B cell (primary cell): ENCODE measurements at regions not wholly inside any gene's neighbourhood (a gene's known extent, or its start where the extent isn't known, plus 50 kb on each side); places are given as distances from the start of the nearest gene placed in this dataset.

Source experiments
- ATAC-seq: fragments of 200-7000 bp; cut with Tn5 transposase; one replicate; pipeline ENCODE4 v1.10.0; 2021; ENCODE audit warnings: low read depth, mild to moderate bottlenecking, moderate number of reproducible peaks, moderate library complexity
- CTCF ChIA-PET: fragments of 350-600 bp; sonication (Branson Sonifier 250); formaldehyde crosslinking; loops from one replicate; lab custom pipeline; 2021; ENCODE audit warnings: antibody characterized with exemption, inconsistent platforms; lab: Charles Lee
- POLR2A ChIA-PET: fragments of 350-600 bp; sonication (Branson Sonifier 250); formaldehyde crosslinking; loops from one replicate; lab custom pipeline; 2021; ENCODE audit warnings: antibody characterized with exemption; lab: Charles Lee
- DNase-seq: peaks from one replicate; pipeline ENCODE4 v3.0.0; 2013
- H2AFZ ChIP-seq: 2 replicates; pipeline ENCODE4 v1.6.1; 2012; ENCODE audit warnings: mild to moderate bottlenecking, low read depth, low read length; ENCODE audit not compliant: insufficient read depth, poor library complexity, severe bottlenecking
- H3K27ac ChIP-seq, 2 donors: 1 replicate in 1 of 2; 2 replicates in 1 of 2; pipeline ENCODE4 v1.5.1; 2012 to 2013; ENCODE audit warnings: low read length in 2 of 2, mild to moderate bottlenecking in 2 of 2, moderate library complexity in 1 of 2
- H3K27me3 ChIP-seq, 4 experiments: fragments of 200-600 bp in 1 of 4; sonication (generic) in 1 of 4; replicated peaks in 1 of 4; 1 replicate in 2 of 4; 2 replicates in 2 of 4; pipeline versions ENCODE4 v1.6.1 to v1.7.0; 2013 to 2016; ENCODE audit warnings: low read length in 3 of 4, mild to moderate bottlenecking in 2 of 4, mixed read lengths in 1 of 4, moderate library complexity in 1 of 4; ENCODE audit not compliant: insufficient read depth in 4 of 4, control insufficient read depth in 3 of 4; ENCODE audit errors: control extremely low read depth in 1 of 4
- H3K36me3 ChIP-seq, 2 experiments: replicated peaks in 1 of 2; 1 replicate in 1 of 2; 2 replicates in 1 of 2; pipeline versions ENCODE4 v1.6.1 to v1.7.1; 2013; ENCODE audit warnings: low read length in 1 of 2; ENCODE audit not compliant: insufficient read depth in 2 of 2, control insufficient read depth in 1 of 2; ENCODE audit errors: control extremely low read depth in 1 of 2, extremely low read depth in 1 of 2
- H3K4me1 ChIP-seq, 2 donors: fragments of 200-600 bp in 1 of 2; sonication (generic) in 1 of 2; 1 replicate in 1 of 2; 2 replicates in 1 of 2; pipeline versions ENCODE4 v1.5.1 to v1.6.1; 2013 to 2017; ENCODE audit warnings: low read length in 2 of 2; ENCODE audit not compliant: control insufficient read depth in 2 of 2, insufficient read depth in 2 of 2
- H3K4me2 ChIP-seq: replicated peaks from 2 replicates; pipeline ENCODE3; 2012; ENCODE audit warnings: mild to moderate bottlenecking, low read depth, low read length; ENCODE audit not compliant: poor library complexity, severe bottlenecking
- H3K4me3 ChIP-seq, 5 experiments: fragments of 200-600 bp in 1 of 5; sonication (generic) in 1 of 5; 1 replicate in 3 of 5; 2 replicates in 2 of 5; pipeline versions ENCODE4 v1.5.1 to v1.7.0; 2011 to 2016; ENCODE audit warnings: low read length in 4 of 5, mild to moderate bottlenecking in 4 of 5, low read depth in 2 of 5, control low read depth in 1 of 5, moderate library complexity in 1 of 5; ENCODE audit not compliant: insufficient read depth in 1 of 5; ENCODE audit errors: control extremely low read depth in 1 of 5, extremely low read depth in 1 of 5
- H3K79me2 ChIP-seq: fragments of 200-600 bp; sonication (generic); one replicate; pipeline ENCODE4 v1.6.0; 2016; ENCODE audit warnings: low read length; ENCODE audit not compliant: control insufficient read depth, insufficient read depth
- H3K9ac ChIP-seq: fragments of 200-600 bp; sonication (generic); 2 replicates; pipeline ENCODE4 v1.6.1; 2017; ENCODE audit warnings: mild to moderate bottlenecking, low read length, moderate library complexity
- H3K9me3 ChIP-seq, 3 donors: one replicate each; pipeline versions ENCODE4 v1.6.1 to v1.7.1; 2013; ENCODE audit warnings: low read length in 2 of 3; ENCODE audit not compliant: control insufficient read depth in 2 of 3, insufficient read depth in 1 of 3; ENCODE audit errors: control extremely low read depth in 1 of 3
- H4K20me1 ChIP-seq: 2 replicates; pipeline ENCODE4 v1.6.0; 2012; ENCODE audit warnings: mild to moderate bottlenecking, low read length; ENCODE audit not compliant: insufficient read depth, control insufficient read depth, poor library complexity, severe bottlenecking
- H3K27ac Mint-ChIP-seq: one replicate; pipeline ENCODE4 v1.8.0; 2021; ENCODE audit warnings: mixed read lengths
- H3K27me3 Mint-ChIP-seq: one replicate; pipeline ENCODE4 v1.8.0; 2021; ENCODE audit warnings: mixed read lengths
- H3K4me1 Mint-ChIP-seq: one replicate; pipeline ENCODE4 v1.8.0; 2021; ENCODE audit warnings: mixed read lengths
- H3K4me3 Mint-ChIP-seq: one replicate; pipeline ENCODE4 v1.8.0; 2021; ENCODE audit warnings: mixed read lengths
- H3K9me3 Mint-ChIP-seq: one replicate; pipeline ENCODE4 v1.8.0; 2022; ENCODE audit warnings: mixed read lengths; ENCODE audit not compliant: insufficient read depth
- EZH2 ChIP-seq: IDR thresholded peaks from 2 replicates; pipeline ENCODE4 v1.6.1; 2012; ENCODE audit warnings: borderline replicate concordance, low read depth, mild to moderate bottlenecking, moderate library complexity, low read length; ENCODE audit not compliant: insufficient read depth, poor library complexity, severe bottlenecking
- WGBS: methylation state at CpG from one replicate; pipeline ENCODE4 v1.1.5; 2013; ENCODE audit warnings: missing lambda C conversion rate; ENCODE audit not compliant: insufficient coverage; 5-methylcytosine and 5-hydroxymethylcytosine counted together
- intact Hi-C: fragments of 100-400 bp; cut with micrococcal nuclease; formaldehyde crosslinking; loops from one replicate; pipeline ENCODE4 v1.10.0; 2022
- TF ChIP-seq, protein P1 (sequence below): fragments of 200-600 bp; IDR thresholded peaks from one replicate; pipeline ENCODE4 v1.8.0; 2022; ENCODE audit warnings: antibody characterized with exemption, mild to moderate bottlenecking

DNA sequence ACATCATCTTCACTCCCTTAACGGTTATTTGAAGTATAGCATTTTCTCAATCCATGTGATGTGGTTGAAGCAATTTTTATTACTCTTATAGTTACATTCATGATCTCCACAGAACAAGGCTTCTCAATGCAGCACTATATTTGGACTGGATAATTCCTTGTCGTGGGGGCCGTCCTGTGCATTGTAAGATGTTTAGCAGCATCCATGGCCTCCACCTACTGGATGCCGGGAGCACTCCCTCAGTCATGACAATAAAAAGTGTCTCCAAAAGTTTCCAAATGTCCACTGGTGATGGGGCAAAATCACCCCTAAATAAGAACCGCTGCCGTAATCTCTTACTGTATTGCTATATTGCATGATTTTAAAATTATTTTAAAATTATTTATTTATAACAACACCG lies 110.6 kb upstream of the DDX18 start:
- Histone ChIP-seq H3K27me3 (peaks cover 0 to 4% (median 0%) of the 10 kb centered on the region in 4 experiments), H3K79me2 (no peaks in the 10 kb centered on the region), H3K4me2 (no peak overlapping the region), H3K27ac (no peak overlapping the region), H2AFZ (no peak overlapping the region), H3K9ac (no peak overlapping the region), H3K4me3 (no peak overlapping the region), H3K9me3 (no peaks in the 10 kb centered on the region), H4K20me1 (no peaks in the 10 kb centered on the region), H3K4me1 (no peaks in the 10 kb centered on the region), H3K36me3 (no peaks in the 10 kb centered on the region)
- no peaks in the 10 kb centered on the region for H3K4me1 Mint-ChIP-seq
- CTCF ChIA-PET: no interaction called here
- TF ChIP-seq, protein P1, sequence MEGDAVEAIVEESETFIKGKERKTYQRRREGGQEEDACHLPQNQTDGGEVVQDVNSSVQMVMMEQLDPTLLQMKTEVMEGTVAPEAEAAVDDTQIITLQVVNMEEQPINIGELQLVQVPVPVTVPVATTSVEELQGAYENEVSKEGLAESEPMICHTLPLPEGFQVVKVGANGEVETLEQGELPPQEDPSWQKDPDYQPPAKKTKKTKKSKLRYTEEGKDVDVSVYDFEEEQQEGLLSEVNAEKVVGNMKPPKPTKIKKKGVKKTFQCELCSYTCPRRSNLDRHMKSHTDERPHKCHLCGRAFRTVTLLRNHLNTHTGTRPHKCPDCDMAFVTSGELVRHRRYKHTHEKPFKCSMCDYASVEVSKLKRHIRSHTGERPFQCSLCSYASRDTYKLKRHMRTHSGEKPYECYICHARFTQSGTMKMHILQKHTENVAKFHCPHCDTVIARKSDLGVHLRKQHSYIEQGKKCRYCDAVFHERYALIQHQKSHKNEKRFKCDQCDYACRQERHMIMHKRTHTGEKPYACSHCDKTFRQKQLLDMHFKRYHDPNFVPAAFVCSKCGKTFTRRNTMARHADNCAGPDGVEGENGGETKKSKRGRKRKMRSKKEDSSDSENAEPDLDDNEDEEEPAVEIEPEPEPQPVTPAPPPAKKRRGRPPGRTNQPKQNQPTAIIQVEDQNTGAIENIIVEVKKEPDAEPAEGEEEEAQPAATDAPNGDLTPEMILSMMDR: no peak
- no peak for TF ChIP-seq EZH2
- DNase-seq (no peak), ATAC-seq (no peak)
- WGBS: no CpG with 5 or more reads among the region's 7 CpGs
- no peak overlapping the region for H3K27ac Mint-ChIP-seq
- H3K4me3 Mint-ChIP-seq: no peak overlapping the region
- intact Hi-C loops: no loop called here
- POLR2A ChIA-PET: no interaction called here
- peaks cover 5% of the 10 kb centered on the region for H3K27me3 Mint-ChIP-seq
- no peaks in the 10 kb centered on the region for H3K9me3 Mint-ChIP-seq

DNA sequence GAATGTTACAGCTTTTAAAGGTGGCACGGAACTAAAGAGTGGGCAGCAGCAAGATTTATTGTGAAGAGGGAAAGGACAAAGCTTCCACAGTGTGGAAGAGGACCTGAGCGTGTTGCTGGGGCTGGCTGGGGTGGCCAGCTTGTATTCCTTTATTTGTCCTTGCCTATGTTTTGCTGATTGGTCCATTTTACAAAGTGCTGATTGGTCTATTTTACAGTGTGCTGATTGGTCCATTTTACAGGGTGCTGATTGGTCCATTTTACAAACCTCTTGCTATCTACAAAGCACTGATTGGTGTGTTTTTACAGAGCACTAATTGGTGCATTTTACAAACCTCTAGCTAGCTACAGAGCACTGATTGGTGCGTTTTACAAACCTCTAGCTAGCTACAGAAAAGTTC lies 109.7 kb upstream of the DDX18 start:
- Histone ChIP-seq H3K27me3 (peaks cover 0 to 4% (median 0%) of the 10 kb centered on the region in 4 experiments), H3K79me2 (no peaks in the 10 kb centered on the region), H3K4me3 (no peak overlapping the region), H3K4me2 (no peak overlapping the region), H2AFZ (no peak overlapping the region), H3K4me1 (no peaks in the 10 kb centered on the region), H3K9ac (no peak overlapping the region), H3K36me3 (no peaks in the 10 kb centered on the region), H3K9me3 (no peaks in the 10 kb centered on the region), H4K20me1 (no peaks in the 10 kb centered on the region), H3K27ac (no peak overlapping the region)
- 62% methylated on average over 3 of the region's 3 CpGs for WGBS
- H3K9me3 Mint-ChIP-seq: no peaks in the 10 kb centered on the region
- H3K4me3 Mint-ChIP-seq: no peak overlapping the region
- TF ChIP-seq, protein P1: no peak
- no peak for TF ChIP-seq EZH2
- no peak overlapping the region for H3K27ac Mint-ChIP-seq
- CTCF ChIA-PET: no interaction called here
- intact Hi-C loops: no loop called here
- POLR2A ChIA-PET: no interaction called here
- no peaks in the 10 kb centered on the region for H3K4me1 Mint-ChIP-seq
- ATAC-seq (no peak), DNase-seq (no peak)
- peaks cover 5% of the 10 kb centered on the region for H3K27me3 Mint-ChIP-seq
